ENCODE measurements at regions not wholly inside any gene's neighbourhood (a gene's known extent, or its start where the extent isn't known, plus 50 kb on each side); places are given as distances from the start of the nearest gene placed in this dataset.

- Histone ChIP-seq H3K27ac (ENCODE audit: low read length) (no peak overlapping the region), H3K4me3 (ENCODE audit: low read depth in 1 of 2, low read length in 2 of 2) (no peak overlapping the region), H3K27me3 (ENCODE audit: low read depth, low read length) (no peaks in the 10 kb centered on the region), H3K36me3 (ENCODE audit: control insufficient read depth in 1 of 2, insufficient read depth in 2 of 2, low read length in 2 of 2) (no peaks in the 10 kb centered on the region), H3K9me3 (ENCODE audit: control insufficient read depth in 1 of 2, low read length in 2 of 2) (peaks cover 6 to 21% of the 10 kb centered on the region in 2 donors), H3K4me1 (ENCODE audit: control insufficient read depth in 1 of 2, insufficient read depth in 2 of 2, low read length in 2 of 2) (peaks cover 0 to 14% of the 10 kb centered on the region in 2 donors)
These were observed 59.8 kb upstream of the RBFOX3 start for GRCh38 chr17:79670537-79671084.

DNA sequence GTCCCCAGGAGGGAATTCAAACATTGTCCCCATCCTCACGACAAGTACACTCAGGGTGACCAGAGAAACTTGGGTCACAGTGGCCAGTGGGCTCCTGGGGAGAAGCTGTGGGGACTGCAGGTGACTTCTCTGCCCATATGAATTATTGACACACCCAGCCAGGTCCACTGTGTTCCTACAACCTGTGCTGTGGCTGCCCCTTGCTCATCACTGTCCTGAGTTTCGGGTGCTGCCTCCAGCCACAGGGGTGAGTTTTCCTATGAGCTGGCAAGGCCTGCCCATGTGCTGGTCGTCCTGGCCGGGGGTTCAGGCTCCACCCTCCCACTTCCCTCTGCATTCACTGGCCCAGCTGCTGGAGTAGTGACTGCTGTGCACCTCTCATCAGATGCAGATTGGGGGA lies 59.0 kb upstream of the RBFOX3 start:
- H3K4me3 ChIP-seq (ENCODE audit: low read depth in 1 of 2, low read length in 2 of 2), result no peak overlapping the region
- H3K36me3 ChIP-seq (ENCODE audit: control insufficient read depth in 1 of 2, insufficient read depth in 2 of 2, low read length in 2 of 2), result no peaks in the 10 kb centered on the region
- no peaks in the 10 kb centered on the region for H3K27me3 ChIP-seq (ENCODE audit: low read depth, low read length)
- H3K27ac ChIP-seq (ENCODE audit: low read length), result no peak overlapping the region
- peaks cover 6 to 21% of the 10 kb centered on the region in 2 donors for H3K9me3 ChIP-seq (ENCODE audit: control insufficient read depth in 1 of 2, low read length in 2 of 2)
- H3K4me1 ChIP-seq (ENCODE audit: control insufficient read depth in 1 of 2, insufficient read depth in 2 of 2, low read length in 2 of 2), result peaks cover 0 to 20% of the 10 kb centered on the region in 2 donors

DNA sequence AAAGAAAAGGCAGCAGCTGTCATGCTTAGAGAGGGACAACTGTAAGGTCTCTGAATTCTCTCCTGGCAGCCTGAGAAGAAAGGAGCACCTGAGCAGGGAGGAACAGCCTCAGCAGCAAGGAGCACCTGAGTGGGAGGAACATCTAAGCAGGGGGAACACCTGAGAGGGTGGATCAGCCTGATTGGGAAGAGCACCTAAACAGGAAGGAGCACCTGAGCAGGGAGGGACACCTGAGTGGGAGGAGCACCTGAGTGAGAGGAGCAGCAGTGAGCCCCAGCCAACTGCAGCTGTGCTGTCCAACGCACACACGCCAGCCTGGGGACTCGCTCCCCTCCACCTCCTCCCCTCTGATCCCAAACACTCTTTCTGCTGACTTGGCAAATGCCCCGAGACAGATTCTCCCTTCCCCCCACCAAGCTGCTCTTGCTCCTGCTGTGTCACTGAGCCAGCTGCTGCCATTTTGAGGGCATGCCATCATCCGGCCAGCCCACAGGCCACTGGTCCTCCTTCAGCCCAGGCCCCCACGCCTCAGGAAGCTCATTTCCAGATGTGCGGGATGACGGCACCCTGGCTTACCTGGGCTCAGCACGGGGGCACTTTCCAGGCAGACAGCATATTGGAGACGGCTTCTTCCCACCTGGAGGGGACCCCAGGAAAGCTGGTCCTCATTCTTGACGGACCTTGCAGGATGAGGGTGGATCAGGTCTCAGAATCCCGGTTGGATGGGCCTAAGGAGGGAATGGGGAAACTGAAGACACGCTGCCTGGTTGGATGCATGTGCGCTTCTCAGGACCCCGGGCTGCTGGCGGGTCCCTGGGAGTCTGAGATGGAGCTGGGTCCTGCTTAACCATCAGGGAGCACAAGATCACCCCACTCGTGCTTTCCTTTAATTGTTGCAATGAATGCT lies 57.7 kb upstream of the RBFOX3 start:
- Histone ChIP-seq H3K4me1 (ENCODE audit: control insufficient read depth in 1 of 2, insufficient read depth in 2 of 2, low read length in 2 of 2) (peaks cover 0 to 21% of the 10 kb centered on the region in 2 donors), H3K4me3 (ENCODE audit: low read depth in 1 of 2, low read length in 2 of 2) (no peak overlapping the region), H3K27ac (ENCODE audit: low read length) (no peak overlapping the region), H3K36me3 (ENCODE audit: control insufficient read depth in 1 of 2, insufficient read depth in 2 of 2, low read length in 2 of 2) (no peaks in the 10 kb centered on the region), H3K9me3 (ENCODE audit: control insufficient read depth in 1 of 2, low read length in 2 of 2) (peaks cover 2 to 10% of the 10 kb centered on the region in 2 donors), H3K27me3 (ENCODE audit: low read depth, low read length) (no peaks in the 10 kb centered on the region)

DNA sequence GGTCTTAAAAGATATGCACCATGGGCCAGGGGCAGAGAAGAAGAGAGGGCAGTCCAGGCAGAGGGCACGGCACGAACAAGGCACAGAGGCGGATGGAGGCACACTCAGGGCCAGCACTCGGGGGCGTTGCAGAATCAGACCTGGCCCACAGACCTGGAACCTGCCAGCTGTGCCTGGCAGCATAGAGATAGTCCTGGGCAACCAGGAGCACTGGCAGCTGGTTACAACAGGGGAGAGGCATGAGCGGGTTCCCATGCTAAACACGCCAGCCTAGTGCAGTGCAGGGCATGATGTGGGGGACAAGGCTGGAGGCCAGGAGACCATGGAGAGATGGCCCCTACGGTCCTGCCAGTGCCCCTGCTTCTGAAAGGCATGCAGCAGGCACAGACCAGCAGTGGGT lies 56.9 kb upstream of the RBFOX3 start:
- peaks cover 0 to 21% of the 10 kb centered on the region in 2 donors for H3K4me1 ChIP-seq (ENCODE audit: control insufficient read depth in 1 of 2, insufficient read depth in 2 of 2, low read length in 2 of 2)
- H3K27ac ChIP-seq (ENCODE audit: low read length), result no peak overlapping the region
- H3K9me3 ChIP-seq (ENCODE audit: control insufficient read depth in 1 of 2, low read length in 2 of 2), result peaks cover 0 to 2% of the 10 kb centered on the region in 2 donors
- H3K4me3 ChIP-seq (ENCODE audit: low read depth in 1 of 2, low read length in 2 of 2), result no peak overlapping the region
- H3K27me3 ChIP-seq (ENCODE audit: low read depth, low read length), result no peaks in the 10 kb centered on the region
- no peaks in the 10 kb centered on the region for H3K36me3 ChIP-seq (ENCODE audit: control insufficient read depth in 1 of 2, insufficient read depth in 2 of 2, low read length in 2 of 2)

DNA sequence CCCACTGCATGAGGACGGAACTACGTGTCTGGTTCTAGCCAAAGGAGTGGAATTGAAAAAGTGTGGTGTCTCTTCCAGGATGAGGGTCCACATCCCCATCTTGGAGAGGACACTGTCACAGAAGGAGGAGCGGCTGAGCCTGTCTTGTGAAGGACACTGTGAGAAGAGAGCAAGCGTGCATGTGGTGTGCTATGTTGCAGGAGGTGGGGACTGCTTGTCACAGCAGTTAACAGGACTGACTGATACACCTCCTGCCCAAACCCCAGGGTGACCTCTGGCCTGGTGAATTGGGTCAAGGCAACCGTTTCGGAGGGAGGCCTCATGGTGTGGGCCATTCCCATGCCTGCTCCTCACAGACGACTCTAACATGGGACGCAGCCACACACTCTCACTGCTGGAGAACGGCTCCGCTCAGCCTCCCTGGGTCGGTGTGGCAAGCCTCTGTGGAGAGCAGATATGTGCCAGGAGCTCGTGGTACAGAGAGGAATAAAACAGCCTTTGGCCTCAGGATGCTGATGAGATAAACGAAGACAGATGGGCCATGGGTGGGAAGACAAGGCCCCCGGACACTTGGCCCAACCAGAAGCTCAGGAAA lies 56.4 kb upstream of the RBFOX3 start:
- no peak overlapping the region for H3K27ac ChIP-seq (ENCODE audit: low read length)
- H3K27me3 ChIP-seq (ENCODE audit: low read depth, low read length), result no peaks in the 10 kb centered on the region
- H3K36me3 ChIP-seq (ENCODE audit: control insufficient read depth in 1 of 2, insufficient read depth in 2 of 2, low read length in 2 of 2), result no peaks in the 10 kb centered on the region
- no peak overlapping the region for H3K4me3 ChIP-seq (ENCODE audit: low read depth in 1 of 2, low read length in 2 of 2)
- no peaks in the 10 kb centered on the region for H3K9me3 ChIP-seq (ENCODE audit: control insufficient read depth in 1 of 2, low read length in 2 of 2)
- peaks cover 0 to 21% of the 10 kb centered on the region in 2 donors for H3K4me1 ChIP-seq (ENCODE audit: control insufficient read depth in 1 of 2, insufficient read depth in 2 of 2, low read length in 2 of 2)

- Histone ChIP-seq H3K36me3 (ENCODE audit: control insufficient read depth in 1 of 2, insufficient read depth in 2 of 2, low read length in 2 of 2) (no peaks in the 10 kb centered on the region), H3K4me1 (ENCODE audit: control insufficient read depth in 1 of 2, insufficient read depth in 2 of 2, low read length in 2 of 2) (peaks cover 0 to 21% of the 10 kb centered on the region in 2 donors), H3K27me3 (ENCODE audit: low read depth, low read length) (no peaks in the 10 kb centered on the region), H3K4me3 (ENCODE audit: low read depth in 1 of 2, low read length in 2 of 2) (no peak overlapping the region), H3K27ac (ENCODE audit: low read length) (no peak overlapping the region), H3K9me3 (ENCODE audit: control insufficient read depth in 1 of 2, low read length in 2 of 2) (peaks cover 0 to 6% of the 10 kb centered on the region in 2 donors)
These were observed 55.3 kb upstream of the RBFOX3 start for GRCh38 chr17:79666111-79666510.

DNA sequence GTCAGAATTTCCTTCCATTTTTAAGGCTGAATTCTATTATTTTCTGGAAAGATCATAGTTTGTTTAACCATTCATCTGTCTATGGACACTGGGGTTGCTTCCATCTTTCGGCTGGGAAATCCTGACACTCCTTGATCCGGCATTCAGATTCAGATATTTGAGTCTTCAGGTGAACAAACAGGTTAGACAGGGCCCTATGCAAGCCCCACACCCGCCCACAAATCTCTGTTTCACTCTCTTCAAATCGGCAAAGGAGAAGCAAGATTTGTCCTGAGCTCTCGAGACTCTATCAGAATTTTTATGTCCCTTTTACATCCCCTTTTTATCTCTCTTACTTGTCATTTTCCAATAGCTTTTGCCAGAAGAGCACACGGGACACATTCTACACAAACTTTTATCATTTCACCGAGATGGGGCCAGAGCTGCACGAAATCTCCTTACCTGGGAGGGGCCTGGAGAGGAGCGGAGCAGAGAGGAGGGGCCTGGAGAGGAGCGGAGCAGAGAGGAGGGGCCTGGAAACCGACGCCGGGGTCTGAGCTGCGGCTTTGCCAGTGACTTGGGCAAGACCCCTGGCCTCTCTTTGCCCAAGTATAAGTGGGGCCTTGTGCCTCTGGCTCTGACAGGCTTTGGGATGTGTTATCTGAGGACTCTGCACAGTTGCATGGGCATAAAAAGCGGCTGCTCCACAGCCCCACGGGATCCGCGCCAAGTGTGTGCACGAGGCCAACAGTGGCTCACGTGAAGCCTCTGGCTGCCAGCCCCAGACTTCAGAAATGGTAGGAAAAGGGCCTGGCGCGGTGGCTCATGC lies 54.3 kb upstream of the RBFOX3 start:
- Histone ChIP-seq H3K4me1 (ENCODE audit: control insufficient read depth in 1 of 2, insufficient read depth in 2 of 2, low read length in 2 of 2) (peaks cover 0 to 11% of the 10 kb centered on the region in 2 donors), H3K27ac (ENCODE audit: low read length) (no peak overlapping the region), H3K36me3 (ENCODE audit: control insufficient read depth in 1 of 2, insufficient read depth in 2 of 2, low read length in 2 of 2) (no peaks in the 10 kb centered on the region), H3K9me3 (ENCODE audit: control insufficient read depth in 1 of 2, low read length in 2 of 2) (peaks cover 0 to 8% of the 10 kb centered on the region in 2 donors), H3K27me3 (ENCODE audit: low read depth, low read length) (no peaks in the 10 kb centered on the region), H3K4me3 (ENCODE audit: low read depth in 1 of 2, low read length in 2 of 2) (peak overlapping the region in 1 of 2 donors; percentile 24)

GRCh38 chr17:79661292-79662041 lies 50.6 kb upstream of the RBFOX3 start:
- Histone ChIP-seq H3K36me3 (ENCODE audit: control insufficient read depth in 1 of 2, insufficient read depth in 2 of 2, low read length in 2 of 2) (no peaks in the 10 kb centered on the region), H3K4me1 (ENCODE audit: control insufficient read depth in 1 of 2, insufficient read depth in 2 of 2, low read length in 2 of 2) (peaks cover 0 to 13% of the 10 kb centered on the region in 2 donors), H3K9me3 (ENCODE audit: control insufficient read depth in 1 of 2, low read length in 2 of 2) (peaks cover 0 to 8% of the 10 kb centered on the region in 2 donors), H3K27me3 (ENCODE audit: low read depth, low read length) (peaks cover 3% of the 10 kb centered on the region), H3K27ac (ENCODE audit: low read length) (no peak overlapping the region), H3K4me3 (ENCODE audit: low read depth in 1 of 2, low read length in 2 of 2) (no peak overlapping the region)
